ENCODE measurements at regions not wholly inside any gene's neighbourhood (a gene's known extent, or its start where the extent isn't known, plus 50 kb on each side); places are given as distances from the start of the nearest gene placed in this dataset.
A peak's percentile ranks its signal among the peaks of the same experiment; 100 is the strongest.

GRCh38 chr7:131232768-131233167 is 94.9 kb upstream of the MKLN1 start:
- no peaks in the 10 kb centered on the region for H3K4me1 ChIP-seq (ENCODE audit: control insufficient read depth, insufficient read depth, low read length)
- no peaks in the 10 kb centered on the region for H3K9me3 ChIP-seq (ENCODE audit: control insufficient read depth, insufficient read depth, low read length)
- H3K36me3 ChIP-seq (ENCODE audit: control insufficient read depth, insufficient read depth, low read length) = no peaks in the 10 kb centered on the region
- no peak for DNase-seq (ENCODE audit: low read depth in 4 of 6, low spot score in 6 of 6)
- no peak overlapping the region for H3K4me3 ChIP-seq (ENCODE audit: low read depth, low read length)
- 97% methylated on average over 4 of the region's 9 CpGs for WGBS (ENCODE audit: insufficient coverage)
- no peaks in the 10 kb centered on the region for H3K27me3 ChIP-seq (ENCODE audit: control insufficient read depth, insufficient read depth, low read length)
- no peak overlapping the region for H3K27ac ChIP-seq (ENCODE audit: low read depth, low read length)

- Histone ChIP-seq H3K9me3 (ENCODE audit: control insufficient read depth, insufficient read depth, low read length) (no peaks in the 10 kb centered on the region), H3K27ac (ENCODE audit: low read depth, low read length) (no peak overlapping the region), H3K27me3 (ENCODE audit: control insufficient read depth, insufficient read depth, low read length) (no peaks in the 10 kb centered on the region), H3K4me3 (ENCODE audit: low read depth, low read length) (no peak overlapping the region), H3K4me1 (ENCODE audit: control insufficient read depth, insufficient read depth, low read length) (no peaks in the 10 kb centered on the region), H3K36me3 (ENCODE audit: control insufficient read depth, insufficient read depth, low read length) (no peaks in the 10 kb centered on the region)
- DNase-seq (ENCODE audit: low read depth in 4 of 6, low spot score in 6 of 6) = no peak
- no CpG with 5 or more reads among the region's 4 CpGs for WGBS (ENCODE audit: insufficient coverage)
Measured at GRCh38 chr7:131233193-131233592, 94.5 kb upstream of the MKLN1 start.

- Histone ChIP-seq H3K4me3 (ENCODE audit: low read depth, low read length) (no peak overlapping the region), H3K36me3 (ENCODE audit: control insufficient read depth, insufficient read depth, low read length) (no peaks in the 10 kb centered on the region)
- WGBS (ENCODE audit: insufficient coverage) = 54% methylated on average over 3 of the region's 8 CpGs
Measured at GRCh38 chr7:131234719-131235488, 92.8 kb upstream of the MKLN1 start.

GRCh38 chr7:131235489-131236317 is 92.0 kb upstream of the MKLN1 start:
- Histone ChIP-seq H3K27ac (ENCODE audit: low read depth, low read length) (no peak overlapping the region), H3K27me3 (ENCODE audit: control insufficient read depth, insufficient read depth, low read length) (no peaks in the 10 kb centered on the region), H3K9me3 (ENCODE audit: control insufficient read depth, insufficient read depth, low read length) (no peaks in the 10 kb centered on the region), H3K4me3 (ENCODE audit: low read depth, low read length) (no peak overlapping the region), H3K36me3 (ENCODE audit: control insufficient read depth, insufficient read depth, low read length) (no peaks in the 10 kb centered on the region), H3K4me1 (ENCODE audit: control insufficient read depth, insufficient read depth, low read length) (no peaks in the 10 kb centered on the region)
- DNase-seq (ENCODE audit: low read depth in 4 of 6, low spot score in 6 of 6) = peak in 3 of 6 donors; percentile 19 to 74 (median 42)
- WGBS (ENCODE audit: insufficient coverage) = 48% methylated on average over 7 of the region's 13 CpGs

More at GRCh38 chr7:131234719-131235488, 92.8 kb upstream of the MKLN1 start:
- no peaks in the 10 kb centered on the region for H3K27me3 ChIP-seq (ENCODE audit: control insufficient read depth, insufficient read depth, low read length)
- H3K9me3 ChIP-seq (ENCODE audit: control insufficient read depth, insufficient read depth, low read length) = no peaks in the 10 kb centered on the region
- H3K27ac ChIP-seq (ENCODE audit: low read depth, low read length) = no peak overlapping the region
- DNase-seq (ENCODE audit: low read depth in 4 of 6, low spot score in 6 of 6) = no peak
- H3K4me1 ChIP-seq (ENCODE audit: control insufficient read depth, insufficient read depth, low read length) = no peaks in the 10 kb centered on the region

GRCh38 chr7:131236318-131236672 is 91.4 kb upstream of the MKLN1 start:
- no peak overlapping the region for H3K4me3 ChIP-seq (ENCODE audit: low read depth, low read length)
- H3K27me3 ChIP-seq (ENCODE audit: control insufficient read depth, insufficient read depth, low read length) = no peaks in the 10 kb centered on the region
- 94% methylated on average over 4 of the region's 6 CpGs for WGBS (ENCODE audit: insufficient coverage)
- H3K4me1 ChIP-seq (ENCODE audit: control insufficient read depth, insufficient read depth, low read length) = no peaks in the 10 kb centered on the region
- H3K36me3 ChIP-seq (ENCODE audit: control insufficient read depth, insufficient read depth, low read length) = no peaks in the 10 kb centered on the region
- H3K9me3 ChIP-seq (ENCODE audit: control insufficient read depth, insufficient read depth, low read length) = no peaks in the 10 kb centered on the region
- no peak overlapping the region for H3K27ac ChIP-seq (ENCODE audit: low read depth, low read length)
- no peak for DNase-seq (ENCODE audit: low read depth in 4 of 6, low spot score in 6 of 6)

- Histone ChIP-seq H3K4me3 (ENCODE audit: low read depth, low read length) (no peak overlapping the region), H3K27ac (ENCODE audit: low read depth, low read length) (no peak overlapping the region), H3K4me1 (ENCODE audit: control insufficient read depth, insufficient read depth, low read length) (no peaks in the 10 kb centered on the region), H3K9me3 (ENCODE audit: control insufficient read depth, insufficient read depth, low read length) (no peaks in the 10 kb centered on the region), H3K36me3 (ENCODE audit: control insufficient read depth, insufficient read depth, low read length) (no peaks in the 10 kb centered on the region), H3K27me3 (ENCODE audit: control insufficient read depth, insufficient read depth, low read length) (no peaks in the 10 kb centered on the region)
- no CpG with 5 or more reads among the region's 2 CpGs for WGBS (ENCODE audit: insufficient coverage)
- no peak for DNase-seq (ENCODE audit: low read depth in 4 of 6, low spot score in 6 of 6)
Measured at GRCh38 chr7:131238347-131238931, 89.2 kb upstream of the MKLN1 start.

- no peaks in the 10 kb centered on the region for H3K36me3 ChIP-seq (ENCODE audit: control insufficient read depth, insufficient read depth, low read length)
- no peaks in the 10 kb centered on the region for H3K4me1 ChIP-seq (ENCODE audit: control insufficient read depth, insufficient read depth, low read length)
- no peak overlapping the region for H3K27ac ChIP-seq (ENCODE audit: low read depth, low read length)
- H3K27me3 ChIP-seq (ENCODE audit: control insufficient read depth, insufficient read depth, low read length) = no peaks in the 10 kb centered on the region
- no peak for DNase-seq (ENCODE audit: low read depth in 4 of 6, low spot score in 6 of 6)
- H3K4me3 ChIP-seq (ENCODE audit: low read depth, low read length) = no peak overlapping the region
- WGBS (ENCODE audit: insufficient coverage) = 100% methylated on average over 3 of the region's 3 CpGs
- H3K9me3 ChIP-seq (ENCODE audit: control insufficient read depth, insufficient read depth, low read length) = no peaks in the 10 kb centered on the region
Measured at GRCh38 chr7:131241386-131241785, 86.3 kb upstream of the MKLN1 start.

GRCh38 chr7:131242123-131242650 is 85.5 kb upstream of the MKLN1 start:
- no peaks in the 10 kb centered on the region for H3K9me3 ChIP-seq (ENCODE audit: control insufficient read depth, insufficient read depth, low read length)
- DNase-seq (ENCODE audit: low read depth in 4 of 6, low spot score in 6 of 6) = no peak
- H3K4me1 ChIP-seq (ENCODE audit: control insufficient read depth, insufficient read depth, low read length) = no peaks in the 10 kb centered on the region
- H3K27ac ChIP-seq (ENCODE audit: low read depth, low read length) = no peak overlapping the region
- H3K36me3 ChIP-seq (ENCODE audit: control insufficient read depth, insufficient read depth, low read length) = no peaks in the 10 kb centered on the region
- WGBS (ENCODE audit: insufficient coverage) = 92% methylated on average over 7 of the region's 10 CpGs
- no peak overlapping the region for H3K4me3 ChIP-seq (ENCODE audit: low read depth, low read length)
- H3K27me3 ChIP-seq (ENCODE audit: control insufficient read depth, insufficient read depth, low read length) = no peaks in the 10 kb centered on the region

- H3K27me3 ChIP-seq (ENCODE audit: control insufficient read depth, insufficient read depth, low read length) = no peaks in the 10 kb centered on the region
- WGBS (ENCODE audit: insufficient coverage) = 76% methylated on average over 12 of the region's 13 CpGs
- H3K27ac ChIP-seq (ENCODE audit: low read depth, low read length) = no peak overlapping the region
- H3K9me3 ChIP-seq (ENCODE audit: control insufficient read depth, insufficient read depth, low read length) = no peaks in the 10 kb centered on the region
- H3K36me3 ChIP-seq (ENCODE audit: control insufficient read depth, insufficient read depth, low read length) = no peaks in the 10 kb centered on the region
- H3K4me3 ChIP-seq (ENCODE audit: low read depth, low read length) = no peak overlapping the region
- H3K4me1 ChIP-seq (ENCODE audit: control insufficient read depth, insufficient read depth, low read length) = no peaks in the 10 kb centered on the region
- no peak for DNase-seq (ENCODE audit: low read depth in 4 of 6, low spot score in 6 of 6)
Measured at GRCh38 chr7:131244259-131244852, 83.3 kb upstream of the MKLN1 start.

Measured in spinal cord (tissue), 9 donors.